Activated T-cell treated with anti-CD3 and anti-CD28 coated beads, Interleukin-2, amount 50 U/mL, for 1 hour (primary cell): ENCODE measurements at regions not wholly inside any gene's neighbourhood (a gene's known extent, or its start where the extent isn't known, plus 50 kb on each side); places are given as distances from the start of the nearest gene placed in this dataset.

Experiments used
- DNase-seq: peaks from one replicate; pipeline ENCODE4 v3.0.0-alpha.2; 2020

DNA sequence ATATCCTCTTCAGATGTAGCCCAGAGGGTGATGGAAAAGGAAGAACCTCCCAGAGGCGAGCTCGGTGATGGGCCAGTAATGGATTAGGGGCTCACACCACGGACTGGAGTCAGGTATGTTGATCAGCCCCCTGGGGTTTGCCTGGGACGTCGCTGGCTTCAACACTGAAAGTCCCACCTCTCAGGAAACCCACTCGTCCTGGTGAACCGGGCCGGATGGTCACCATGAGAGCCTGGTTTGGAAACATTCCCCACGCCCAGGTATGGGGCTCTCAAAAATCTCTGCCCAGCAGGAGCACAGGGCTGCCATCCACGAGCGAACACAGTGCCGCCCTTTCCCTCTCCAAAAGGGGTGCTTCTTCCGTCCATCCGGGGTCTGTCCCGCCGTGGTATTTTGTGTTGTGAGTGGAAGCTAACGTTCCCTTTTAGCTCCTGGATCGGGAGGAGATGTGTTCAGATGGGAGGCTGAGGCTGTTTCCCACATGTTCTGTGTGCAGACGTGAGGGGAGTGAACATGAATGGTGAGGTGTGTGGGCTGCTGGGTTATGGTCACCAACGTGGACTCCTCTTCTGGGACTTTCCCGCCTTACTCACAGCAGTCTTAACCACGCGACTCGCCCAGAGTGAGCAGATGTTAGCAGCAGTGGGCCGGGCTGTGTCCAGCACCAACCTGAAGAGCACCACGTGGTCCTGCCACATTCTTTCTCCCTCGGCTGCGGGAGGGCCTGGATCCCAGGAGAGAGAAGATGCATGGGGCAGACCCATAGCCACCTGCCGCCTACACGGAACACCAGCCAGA is 139.2 kb downstream of the KIF26A start:
- DNase-seq: peak; percentile 9

DNA sequence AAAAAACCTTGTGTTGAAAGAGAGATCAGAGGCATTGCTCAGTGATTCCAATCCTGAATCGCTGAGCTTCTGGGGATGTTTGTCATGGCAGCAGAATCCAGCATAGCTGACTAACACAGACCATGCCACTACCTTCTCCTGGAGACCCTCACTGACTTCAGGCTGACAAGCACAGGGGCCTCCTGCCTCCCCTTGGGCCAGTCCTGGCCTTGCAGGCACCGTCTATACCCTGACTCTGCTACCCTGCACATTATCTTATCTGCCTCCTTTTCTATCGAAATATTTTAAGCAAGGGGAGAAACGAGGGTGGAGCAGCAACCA is 139.8 kb downstream of the KIF26A start:
- DNase-seq: peak; percentile 3

DNA sequence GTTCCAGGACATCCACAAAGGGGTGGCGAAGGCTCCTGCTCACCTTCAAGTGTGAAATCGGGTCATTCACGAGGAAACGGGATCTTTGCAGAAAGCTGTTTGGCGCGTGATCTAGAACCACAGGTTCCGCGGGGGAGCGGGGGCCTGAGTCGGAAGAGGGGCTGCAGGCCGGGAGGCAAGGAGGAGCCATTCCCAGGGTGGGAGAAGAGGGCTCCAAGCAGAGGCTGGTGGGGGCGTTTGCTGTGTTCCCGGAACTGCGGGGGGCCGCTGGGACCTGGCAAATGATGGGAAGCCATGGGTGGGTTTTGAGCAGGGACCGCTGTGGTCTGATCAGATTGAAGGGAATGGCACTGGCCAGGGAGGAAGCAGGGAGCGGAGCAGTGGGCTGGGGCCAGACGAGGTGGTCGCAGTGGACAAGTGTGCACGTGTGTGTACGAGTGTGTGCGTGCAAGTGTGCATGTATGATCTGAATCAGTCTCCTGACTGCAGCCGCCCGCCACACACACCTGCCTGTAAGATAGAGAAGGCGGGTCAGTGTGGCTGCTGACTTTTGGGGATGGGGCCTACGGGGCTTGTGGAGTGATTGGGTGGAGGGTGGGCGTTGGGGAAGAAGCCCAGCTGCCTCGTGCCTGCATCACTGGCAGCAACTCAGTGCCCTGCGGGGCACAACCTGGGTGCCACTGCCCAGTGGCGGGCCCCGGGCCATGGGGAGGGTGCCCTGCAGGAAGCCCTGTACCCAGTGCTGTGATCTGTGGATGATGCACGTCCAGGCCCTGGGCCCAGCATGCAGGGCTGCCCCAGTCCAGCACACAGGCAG is 141.9 kb downstream of the KIF26A start:
- peak; percentile 8 for DNase-seq

DNA sequence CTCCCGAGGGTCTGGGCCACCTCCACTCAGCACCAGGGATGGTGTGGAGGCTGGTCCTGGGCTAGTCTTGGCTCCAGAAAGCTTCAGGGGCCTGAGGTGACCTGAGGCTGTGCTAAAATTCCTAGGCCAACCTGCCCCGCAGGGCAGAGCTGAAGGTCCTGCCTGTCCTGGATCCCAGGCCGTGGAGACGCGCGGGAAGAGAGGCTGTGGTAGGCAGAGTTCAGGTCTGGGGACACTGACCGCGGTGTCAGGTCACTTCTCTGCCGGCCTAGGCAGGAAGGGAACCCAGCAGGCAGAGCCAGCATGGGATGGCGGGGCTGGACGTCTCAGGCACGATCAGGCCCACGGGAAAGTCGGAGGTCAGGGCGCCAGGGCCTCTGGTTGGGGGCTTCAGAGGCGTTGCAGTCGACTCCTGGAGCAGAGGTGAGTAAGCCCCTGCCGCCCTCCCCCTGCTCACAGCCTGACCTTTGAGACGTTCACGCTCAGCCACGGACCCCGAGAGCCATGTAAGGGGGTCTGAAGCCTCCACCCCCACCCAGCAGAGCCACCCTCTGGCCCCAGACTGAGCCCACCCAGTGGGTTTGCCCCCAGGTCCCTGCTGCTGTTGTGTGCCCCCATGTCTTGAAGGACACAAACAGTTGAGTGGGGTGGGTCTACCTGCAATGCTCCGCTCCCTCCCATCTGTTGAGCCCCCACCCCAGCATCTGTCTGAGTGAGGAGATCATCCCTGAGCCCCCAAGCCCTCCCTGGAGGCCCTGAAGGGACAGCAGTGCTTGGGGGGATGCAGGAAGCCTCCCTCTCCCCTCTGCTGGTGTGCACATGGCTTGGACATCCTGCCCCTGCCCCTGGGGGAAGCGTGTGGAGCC is 142.7 kb downstream of the KIF26A start:
- no peak for DNase-seq

DNA sequence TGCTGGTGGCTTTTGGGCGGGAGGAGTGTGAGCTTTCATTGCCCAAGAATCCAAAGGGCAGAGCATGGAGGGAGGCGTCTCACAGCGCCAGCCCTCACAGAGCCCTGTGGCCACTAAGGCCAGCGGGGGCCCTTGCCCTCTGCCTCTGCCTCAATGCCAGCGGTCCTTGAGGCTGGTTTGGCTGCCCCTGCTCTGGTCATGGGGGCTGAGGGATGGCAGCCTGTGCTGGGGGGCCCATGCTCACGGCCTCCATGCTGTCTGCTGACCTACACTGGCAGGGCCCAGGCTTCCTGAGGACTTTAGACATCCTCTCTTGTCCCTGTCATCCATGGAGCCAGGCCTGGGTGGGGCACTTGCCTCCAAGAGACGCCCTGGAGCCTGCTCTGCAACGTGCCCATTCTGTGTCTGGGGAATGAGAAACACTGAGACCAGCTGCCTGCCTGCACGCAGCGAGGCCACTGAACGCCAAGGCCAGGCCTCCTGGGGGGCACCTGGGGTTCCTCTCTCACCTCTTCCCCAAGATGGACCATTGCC is 143.4 kb downstream of the KIF26A start:
- DNase-seq: no peak

DNA sequence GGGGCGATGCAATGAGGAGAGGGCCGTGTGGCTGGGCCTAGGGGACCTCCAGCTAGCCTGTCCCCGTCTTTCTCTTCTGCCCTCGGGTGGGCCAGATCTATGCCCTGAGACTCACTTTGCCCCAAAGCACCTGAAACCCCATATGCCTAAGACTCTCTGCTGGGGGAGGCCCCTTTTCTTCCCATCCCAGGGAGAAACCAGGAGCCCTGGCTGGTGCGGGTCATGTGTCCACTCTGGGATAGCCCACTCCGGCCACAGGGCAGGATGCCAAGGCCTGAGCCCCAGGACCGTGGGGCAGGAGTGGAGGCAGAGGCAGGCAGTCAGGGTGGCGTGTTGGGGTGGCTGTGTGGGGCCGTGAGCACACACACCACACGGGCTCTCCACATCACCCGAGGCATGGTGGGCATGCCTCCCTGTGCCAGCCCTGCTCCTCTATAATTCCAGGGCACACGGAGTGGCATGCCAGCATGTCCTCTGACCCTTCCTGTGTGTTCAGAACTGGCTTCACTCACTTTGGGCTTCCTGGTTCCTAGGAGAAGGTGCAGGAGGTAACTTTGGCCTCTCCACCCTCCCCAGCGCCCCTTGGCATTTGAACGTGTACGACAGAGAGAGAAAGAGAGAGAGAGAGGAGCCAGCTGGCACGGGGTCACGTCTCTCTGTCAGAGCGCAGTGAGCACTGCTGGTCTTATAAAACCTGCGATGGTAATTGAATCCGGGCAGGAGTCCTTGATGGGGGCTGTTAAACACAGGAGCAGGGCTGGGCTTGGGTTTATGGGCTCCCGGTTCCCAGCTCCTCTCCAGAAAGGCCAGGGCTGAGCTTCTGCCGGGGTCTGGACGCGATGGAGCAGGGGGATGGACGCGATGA is 144.2 kb downstream of the KIF26A start:
- no peak for DNase-seq

DNA sequence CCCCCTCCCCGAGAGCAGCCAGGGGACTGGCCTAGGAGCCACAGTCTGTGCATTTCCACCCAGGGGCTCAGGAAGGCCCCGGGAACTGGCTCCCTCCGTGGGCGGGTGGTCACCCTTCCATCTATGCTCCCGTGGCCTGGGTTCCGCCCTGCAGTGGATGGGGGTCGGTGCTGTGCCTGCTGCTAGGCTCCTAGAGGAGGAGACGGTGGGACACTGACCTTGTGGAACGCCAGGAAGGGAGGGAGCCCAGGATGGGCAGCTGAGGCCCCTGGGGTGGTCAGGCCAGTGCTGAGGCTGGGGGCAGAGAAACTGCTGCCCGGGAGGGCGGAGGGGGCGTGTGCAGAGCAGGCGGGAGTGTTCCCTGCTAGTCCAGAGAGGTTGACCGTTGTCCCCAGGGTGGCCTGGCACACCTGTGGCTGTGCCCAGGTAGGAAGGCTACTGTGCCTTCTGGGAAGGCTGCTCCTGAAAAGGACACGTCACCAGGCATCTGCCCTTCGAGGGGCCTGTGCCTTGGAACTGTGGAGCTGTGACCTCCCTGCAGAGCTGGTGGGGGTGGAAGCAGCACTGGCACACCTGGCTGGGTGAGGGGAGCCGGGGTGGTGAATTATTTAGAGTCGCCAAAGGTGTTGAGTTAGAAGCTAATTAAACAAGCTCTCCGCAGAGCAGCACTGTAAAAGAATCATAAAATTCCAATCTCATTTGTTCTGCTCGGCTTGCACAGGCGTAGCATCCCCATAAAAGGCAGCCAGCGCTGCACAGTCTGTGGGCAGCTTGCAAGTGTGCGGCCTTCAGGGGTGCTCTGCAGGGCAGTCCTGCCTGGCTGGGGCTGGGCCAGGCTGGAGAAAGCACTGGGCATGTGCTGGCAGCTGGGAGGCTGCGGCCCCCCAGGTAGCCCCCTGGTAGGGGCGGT is 145.1 kb downstream of the KIF26A start:
- DNase-seq: no peak

DNA sequence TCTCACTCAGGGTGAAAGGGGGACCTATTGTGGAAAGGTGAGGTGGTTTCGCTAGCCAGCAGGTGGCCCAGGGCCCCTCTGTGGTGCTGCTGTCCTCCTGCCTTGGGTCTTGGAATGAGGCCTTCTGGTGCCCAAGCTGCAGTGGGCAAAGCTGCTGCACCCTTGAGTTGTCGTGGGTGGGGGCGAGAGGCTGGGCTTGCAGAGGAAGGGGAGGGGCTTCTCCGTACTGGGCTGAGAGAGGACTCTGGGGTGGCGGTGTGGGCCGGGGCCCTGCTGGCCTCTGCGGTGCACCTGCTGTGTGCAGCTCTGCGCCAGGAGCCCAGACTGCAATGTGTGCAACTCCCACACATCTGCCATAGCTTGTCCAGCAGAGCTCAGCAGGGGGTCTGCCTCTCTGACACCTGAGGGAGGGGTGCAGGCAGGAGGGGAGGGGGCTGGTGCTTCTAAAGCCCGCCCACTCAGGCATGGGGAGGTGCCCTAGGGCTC is 145.8 kb downstream of the KIF26A start:
- no peak for DNase-seq

DNA sequence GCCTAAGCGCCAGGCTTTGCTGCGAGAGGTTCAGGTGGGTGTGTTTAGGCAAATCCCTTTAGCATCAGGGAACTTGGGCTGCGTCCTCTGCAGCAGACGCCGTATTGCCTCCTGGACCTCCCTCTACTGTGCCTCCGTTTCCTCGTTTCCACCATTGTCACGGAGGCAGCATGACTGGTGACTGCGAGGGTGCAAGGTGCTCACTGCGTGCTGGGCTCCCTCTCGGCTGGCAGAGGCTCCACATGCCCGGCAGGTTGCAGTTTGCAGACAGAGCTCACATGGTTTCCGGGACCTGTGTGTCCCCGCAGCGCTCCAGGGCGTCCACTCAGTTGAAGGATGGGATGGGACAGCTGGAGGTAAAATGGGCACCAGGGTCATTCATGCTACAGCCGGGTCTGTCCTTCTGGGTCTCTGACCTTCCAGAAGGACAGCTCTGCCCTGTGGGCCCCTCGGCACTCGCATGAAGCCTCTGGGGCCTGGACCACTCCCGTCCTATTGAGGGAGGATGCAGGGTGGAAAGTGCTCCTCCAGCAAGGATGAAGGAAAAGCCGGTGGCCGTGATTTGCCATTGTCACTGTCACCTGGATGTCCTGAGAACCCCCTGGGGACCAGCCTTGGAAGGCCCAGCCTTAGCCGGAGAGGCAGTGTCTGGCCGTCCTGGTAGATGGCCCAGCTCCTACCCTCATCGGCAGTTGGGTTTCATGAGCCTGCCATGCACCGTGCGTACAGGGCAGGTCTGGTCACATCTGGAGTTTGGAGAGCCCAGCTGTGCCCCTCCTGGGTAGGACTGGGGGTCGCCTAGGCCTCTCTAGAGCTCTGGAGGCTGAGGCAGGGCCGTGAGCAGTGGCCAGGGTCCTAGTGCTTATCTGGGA is 146.5 kb downstream of the KIF26A start:
- DNase-seq: no peak

DNA sequence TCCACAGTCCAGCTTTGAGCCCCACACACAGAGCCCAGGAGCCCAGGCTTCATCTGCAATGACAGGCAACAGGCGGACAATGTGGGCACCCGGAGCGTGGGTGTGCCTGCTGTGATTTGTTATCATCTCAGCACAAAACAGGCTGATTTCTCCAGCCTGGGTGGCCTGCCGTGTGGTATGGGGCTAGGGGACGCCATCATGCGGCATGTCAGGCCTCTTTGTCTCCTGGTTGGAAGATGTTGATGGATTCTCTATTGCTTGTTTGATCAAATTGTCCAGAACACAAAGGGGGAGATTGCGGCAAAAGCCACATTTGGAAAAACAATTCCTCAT is 147.1 kb downstream of the KIF26A start:
- DNase-seq: no peak

DNA sequence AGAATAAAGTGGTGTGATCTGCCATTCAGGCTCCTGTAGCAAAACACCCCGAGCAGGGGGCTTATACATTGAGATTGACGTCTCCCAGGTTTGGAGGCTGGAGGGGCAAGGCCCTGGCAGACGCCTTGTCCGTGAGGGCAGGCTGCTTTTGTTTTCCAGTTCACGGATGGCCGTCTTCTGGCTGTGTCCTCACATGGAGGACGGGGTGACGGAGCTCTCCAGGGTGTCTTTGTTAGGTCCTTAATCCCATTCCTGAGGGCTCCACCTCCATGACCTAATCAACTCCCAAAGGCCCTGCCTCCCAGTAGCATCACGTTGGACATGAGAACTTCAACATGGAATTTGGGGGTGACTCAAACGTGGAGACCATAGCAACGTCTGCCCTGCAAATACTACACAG is 147.7 kb downstream of the KIF26A start:
- no peak for DNase-seq

DNA sequence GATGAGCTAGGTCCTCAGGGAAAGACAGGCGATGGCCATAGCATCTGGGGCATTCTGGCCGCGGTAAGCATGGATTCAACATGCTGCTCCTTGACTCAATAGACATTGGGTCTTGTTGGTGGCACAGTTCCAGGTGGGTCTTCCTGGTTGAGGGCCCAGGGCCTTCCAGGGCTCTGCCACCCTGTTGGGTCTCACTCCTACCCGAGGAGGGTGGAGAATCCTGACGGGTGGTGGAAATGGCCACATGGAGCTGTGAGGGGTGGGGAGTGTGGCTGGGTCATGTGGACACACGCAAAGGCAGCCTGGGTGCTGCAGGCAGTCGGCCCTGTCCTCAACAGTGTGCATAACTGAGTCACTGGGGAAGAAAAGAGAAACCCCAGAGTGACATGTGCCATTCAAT is 148.1 kb downstream of the KIF26A start:
- no peak for DNase-seq

DNA sequence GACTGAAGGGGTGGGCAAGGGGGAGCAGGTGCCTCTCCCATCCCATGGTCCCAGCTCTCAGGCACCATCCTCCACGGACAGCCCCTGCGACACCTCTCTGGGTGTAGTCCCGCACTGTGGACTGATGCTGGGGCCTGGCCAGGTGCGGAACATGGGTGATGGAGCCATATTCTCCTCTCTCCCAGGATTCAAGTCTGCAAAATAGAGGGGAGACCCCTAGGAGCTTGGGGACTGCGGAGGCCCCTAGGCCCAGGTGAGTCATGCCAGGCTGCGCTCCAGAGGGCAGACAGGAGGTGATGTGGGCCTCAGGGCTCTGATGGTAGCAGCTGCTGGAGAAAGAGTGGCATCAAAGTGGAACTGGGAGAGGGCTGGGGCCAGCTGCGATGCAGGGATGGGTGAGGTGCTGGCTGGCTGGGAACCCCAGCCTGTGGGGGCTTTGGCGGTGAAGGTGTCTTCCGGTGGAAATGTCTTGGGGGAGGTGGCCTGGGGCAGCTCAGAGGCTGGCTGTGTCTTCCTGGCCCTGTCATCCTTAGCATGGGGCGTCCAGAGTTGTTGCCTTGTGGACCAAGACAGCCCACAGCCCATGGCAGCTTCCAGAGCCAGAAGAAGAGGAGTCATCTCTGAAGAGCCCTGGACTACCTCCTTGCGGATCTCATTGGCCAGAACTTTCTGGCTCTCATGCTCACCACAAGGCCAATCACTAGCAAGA is 149.1 kb downstream of the KIF26A start:
- DNase-seq: no peak

DNA sequence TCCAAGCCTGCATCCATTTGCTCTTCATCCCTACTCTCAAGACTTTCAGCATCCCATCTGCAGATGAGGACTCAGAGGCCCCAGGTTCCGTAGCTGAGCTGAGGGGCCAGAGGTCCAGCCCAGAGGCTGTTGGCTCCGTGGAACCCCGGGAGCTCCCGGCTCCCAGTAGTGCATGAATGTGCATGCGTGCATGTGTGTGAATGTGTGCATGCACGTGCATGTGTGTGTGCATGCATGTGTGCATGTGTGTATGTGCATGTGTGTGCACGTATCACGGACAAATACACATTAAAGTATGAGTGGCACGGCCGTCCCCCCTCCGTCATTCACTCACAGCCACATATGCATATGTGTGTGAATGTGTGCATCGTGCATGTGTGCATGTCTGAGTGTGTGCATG is 149.9 kb downstream of the KIF26A start:
- DNase-seq: no peak

DNA sequence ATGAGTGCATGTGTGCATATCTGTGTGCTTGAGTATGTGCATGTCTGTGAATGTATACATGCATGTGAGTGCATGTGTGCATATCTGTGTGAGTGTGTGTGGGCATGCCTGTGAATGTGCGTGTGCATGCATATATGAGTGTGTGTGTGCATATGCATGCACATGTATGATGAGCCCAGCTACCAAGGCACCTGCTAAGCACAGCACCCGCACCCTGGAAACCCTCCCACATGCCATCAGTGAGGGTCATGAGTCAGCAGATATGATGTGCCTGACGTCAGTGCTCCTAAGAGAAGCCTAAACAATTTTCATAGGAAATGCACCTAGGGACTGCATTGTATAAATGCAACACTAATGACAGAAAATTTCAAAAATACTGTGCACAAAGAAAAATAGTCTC is 151.1 kb downstream of the KIF26A start:
- no peak for DNase-seq

DNA sequence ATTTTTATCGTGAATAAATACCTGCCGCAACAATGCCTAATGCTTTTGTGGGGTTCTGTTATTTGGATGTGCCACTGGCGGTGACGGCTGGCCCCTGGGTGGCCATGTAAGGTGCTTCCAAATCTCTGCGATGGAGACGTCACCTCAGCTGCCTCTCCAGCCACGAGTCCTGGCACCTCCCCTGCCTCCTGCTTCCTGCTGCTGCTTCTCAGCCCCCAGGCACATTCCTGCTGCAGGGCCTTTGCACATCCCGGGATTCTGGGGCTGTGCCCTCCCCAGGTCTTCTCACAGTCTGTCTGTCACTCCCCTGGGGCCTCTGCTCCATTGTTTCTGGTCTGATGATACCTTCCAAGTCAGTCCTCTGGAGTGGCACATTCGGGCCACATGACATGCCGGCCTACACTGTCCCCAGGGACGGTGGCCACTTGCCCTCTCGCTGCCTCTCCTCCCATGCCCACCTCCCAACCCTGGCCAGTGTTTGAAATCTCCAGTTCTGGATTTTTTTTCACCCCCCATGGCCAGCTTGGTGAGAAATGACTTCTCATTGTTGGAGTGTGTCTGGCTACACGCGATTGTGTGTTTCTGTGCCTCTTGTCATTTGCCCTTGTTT is 151.8 kb downstream of the KIF26A start:
- DNase-seq: no peak

DNA sequence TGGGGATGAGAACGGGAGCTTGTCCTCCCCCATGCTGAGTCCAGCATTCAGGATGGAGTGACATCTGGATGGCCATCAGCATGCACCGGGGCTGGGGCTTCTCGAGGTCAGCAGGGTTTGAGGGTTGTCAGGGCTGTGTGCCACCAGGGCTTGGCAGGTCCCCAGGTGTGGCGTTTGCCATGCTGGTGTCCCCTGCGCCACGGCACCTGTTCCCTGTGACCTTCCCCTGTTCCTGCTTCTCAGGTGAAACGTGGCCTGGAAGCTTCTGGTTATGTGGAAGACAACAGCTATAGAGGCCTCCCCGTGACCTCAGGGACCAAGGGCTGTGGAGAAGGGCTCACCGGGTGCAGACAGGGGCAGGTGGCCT is 152.4 kb downstream of the KIF26A start:
- no peak for DNase-seq

DNA sequence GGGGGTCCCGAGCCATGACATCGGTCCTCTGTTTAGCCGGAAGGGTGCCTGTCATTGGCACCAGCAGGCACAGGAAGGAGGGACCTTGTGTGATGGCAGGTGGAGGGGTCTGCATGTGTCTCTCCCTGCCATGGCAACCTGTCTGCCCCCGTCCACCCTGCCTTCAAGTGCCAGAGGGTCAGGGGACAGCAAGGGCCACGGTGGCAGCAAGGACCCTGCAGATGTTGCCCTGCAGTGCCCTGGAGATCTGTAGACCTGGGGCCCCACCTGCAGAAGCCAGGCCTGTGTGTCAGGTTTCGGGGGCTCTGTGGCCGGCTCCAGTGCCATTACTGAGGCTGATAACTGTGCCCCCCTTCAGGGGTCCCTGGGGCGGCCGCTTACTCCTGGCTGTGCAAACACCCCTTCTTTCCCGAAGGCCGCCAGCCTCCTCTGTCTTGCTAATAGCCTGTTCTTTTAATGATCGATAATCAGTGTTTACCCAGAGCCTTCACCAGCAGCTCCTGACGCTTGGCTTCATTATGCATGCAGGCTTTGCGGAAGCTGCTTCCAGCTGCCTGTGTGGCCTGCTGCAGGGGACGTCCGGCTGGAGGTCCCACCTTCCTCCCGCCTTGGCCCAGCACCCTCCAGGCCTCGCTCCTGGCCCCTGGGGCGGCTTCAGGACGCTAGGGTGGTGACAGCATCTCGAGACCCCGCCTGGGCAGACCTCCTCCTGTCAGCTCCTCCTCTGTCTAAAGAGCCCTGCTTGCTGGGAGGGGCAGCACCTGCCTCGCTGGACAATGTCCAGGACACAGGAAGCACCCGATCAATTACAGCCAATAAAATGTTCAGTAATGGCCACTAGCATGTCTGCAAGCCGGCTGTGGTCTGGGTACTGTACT is 153.0 kb downstream of the KIF26A start:
- no peak for DNase-seq
